Uterus (tissue), 2 donors: ENCODE measurements at regions not wholly inside any gene's neighbourhood (a gene's known extent, or its start where the extent isn't known, plus 50 kb on each side); places are given as distances from the start of the nearest gene placed in this dataset.

Experiments used
- POLR2A ChIP-seq, 2 donors: fragments of 450-650 bp; IDR thresholded peaks; one replicate each; pipeline ENCODE4 v1.6.1; 2016; ENCODE audit warnings: antibody characterized with exemption in 2 of 2, mild to moderate bottlenecking in 1 of 2, moderate library complexity in 1 of 2
- TF ChIP-seq, protein P1 (sequence below), 4 experiments: fragments of 200-600 bp in 2 of 4; fragments of 450-650 bp in 2 of 4; sonication (generic) in 2 of 4; IDR thresholded peaks; one replicate each; pipeline ENCODE4 v1.5.1; 2016 to 2019; ENCODE audit warnings: antibody characterized with exemption in 4 of 4, mild to moderate bottlenecking in 2 of 4, moderate library complexity in 1 of 4

DNA sequence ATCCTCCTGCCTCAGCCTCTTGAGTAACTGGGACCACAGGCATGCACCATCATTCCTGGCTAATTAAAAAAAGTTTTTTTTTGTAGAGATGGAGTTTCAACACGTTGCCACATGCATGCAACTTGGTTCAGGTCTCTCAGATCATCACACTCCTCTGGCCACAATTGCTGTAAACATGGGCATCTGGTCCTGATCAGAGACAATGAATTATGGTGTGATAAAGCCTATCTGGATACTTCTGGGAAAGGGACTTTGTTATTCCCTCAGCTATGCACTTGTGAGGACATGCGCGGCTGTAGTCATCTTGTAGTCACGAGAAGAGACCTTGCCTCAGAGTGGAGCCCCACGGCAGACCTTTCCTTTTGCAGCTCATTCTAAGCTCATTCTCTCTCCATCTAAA lies 210.9 kb upstream of the ZFP64 start:
- no peak for TF ChIP-seq POLR2A (IDR thresholded peaks at IDR 0.05)
- TF ChIP-seq, protein P1, sequence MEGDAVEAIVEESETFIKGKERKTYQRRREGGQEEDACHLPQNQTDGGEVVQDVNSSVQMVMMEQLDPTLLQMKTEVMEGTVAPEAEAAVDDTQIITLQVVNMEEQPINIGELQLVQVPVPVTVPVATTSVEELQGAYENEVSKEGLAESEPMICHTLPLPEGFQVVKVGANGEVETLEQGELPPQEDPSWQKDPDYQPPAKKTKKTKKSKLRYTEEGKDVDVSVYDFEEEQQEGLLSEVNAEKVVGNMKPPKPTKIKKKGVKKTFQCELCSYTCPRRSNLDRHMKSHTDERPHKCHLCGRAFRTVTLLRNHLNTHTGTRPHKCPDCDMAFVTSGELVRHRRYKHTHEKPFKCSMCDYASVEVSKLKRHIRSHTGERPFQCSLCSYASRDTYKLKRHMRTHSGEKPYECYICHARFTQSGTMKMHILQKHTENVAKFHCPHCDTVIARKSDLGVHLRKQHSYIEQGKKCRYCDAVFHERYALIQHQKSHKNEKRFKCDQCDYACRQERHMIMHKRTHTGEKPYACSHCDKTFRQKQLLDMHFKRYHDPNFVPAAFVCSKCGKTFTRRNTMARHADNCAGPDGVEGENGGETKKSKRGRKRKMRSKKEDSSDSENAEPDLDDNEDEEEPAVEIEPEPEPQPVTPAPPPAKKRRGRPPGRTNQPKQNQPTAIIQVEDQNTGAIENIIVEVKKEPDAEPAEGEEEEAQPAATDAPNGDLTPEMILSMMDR (IDR thresholded peaks at IDR 0.05) = no peak
